Osteoblast (primary cell): ENCODE measurements at regions not wholly inside any gene's neighbourhood (a gene's known extent, or its start where the extent isn't known, plus 50 kb on each side); places are given as distances from the start of the nearest gene placed in this dataset.

Source experiments
- DNase-seq: peaks from one replicate; pipeline ENCODE4 v3.0.0; 2011; ENCODE audit warnings: low spot score, mixed read lengths; ENCODE audit not compliant: insufficient read length; ENCODE audit errors: missing footprints
- H2AFZ ChIP-seq: 2 replicates; pipeline ENCODE4 v1.6.0; 2011; ENCODE audit warnings: mild to moderate bottlenecking, low read length
- H3K27ac ChIP-seq: 2 replicates; pipeline ENCODE4 v1.5.1; 2011; ENCODE audit warnings: mild to moderate bottlenecking, low read depth, low read length, moderate library complexity
- H3K27me3 ChIP-seq: 2 replicates; pipeline ENCODE4 v1.6.0; 2012; ENCODE audit warnings: mild to moderate bottlenecking, control low read depth, inconsistent platforms, low read length, moderate library complexity; ENCODE audit not compliant: insufficient read depth
- H3K36me3 ChIP-seq: 2 replicates; pipeline ENCODE4 v1.5.1; 2011; ENCODE audit warnings: mild to moderate bottlenecking, low read length, control low read depth, moderate library complexity; ENCODE audit not compliant: insufficient read depth
- H3K4me1 ChIP-seq: 2 replicates; pipeline ENCODE4 v1.5.1; 2011; ENCODE audit warnings: mild to moderate bottlenecking, low read length, control low read depth, moderate library complexity; ENCODE audit not compliant: insufficient read depth
- H3K4me2 ChIP-seq: 2 replicates; pipeline ENCODE4 v1.6.0; 2011; ENCODE audit warnings: mild to moderate bottlenecking, low read length; ENCODE audit not compliant: insufficient read depth
- H3K4me3 ChIP-seq: fragments of 200-600 bp; sonication (generic); 3 replicates; pipeline ENCODE4 v1.5.1; 2012; ENCODE audit warnings: mild to moderate bottlenecking, low read length, inconsistent platforms; ENCODE audit not compliant: insufficient read depth
- H3K79me2 ChIP-seq: 2 replicates; pipeline ENCODE4 v1.6.0; 2012; ENCODE audit warnings: mild to moderate bottlenecking, low read length, control low read depth, inconsistent platforms; ENCODE audit not compliant: insufficient read depth
- H3K9me3 ChIP-seq: 2 replicates; pipeline ENCODE4 v1.5.1; 2011; ENCODE audit warnings: low read depth, low read length, control low read depth
- H4K20me1 ChIP-seq: 2 replicates; pipeline ENCODE4 v1.6.0; 2012; ENCODE audit warnings: mild to moderate bottlenecking, low read length, control low read depth; ENCODE audit not compliant: insufficient read depth
- CTCF ChIP-seq: IDR thresholded peaks from 2 replicates; pipeline ENCODE4 v1.5.1; 2011; ENCODE audit warnings: mild to moderate bottlenecking, low read depth, low read length, moderate library complexity; ENCODE audit errors: extremely low read depth

GRCh38 chr6:137434640-137435039 lies 59.6 kb downstream of the OLIG3 start:
- Histone ChIP-seq H3K4me2 (no peak overlapping the region), H3K27me3 (peaks cover 10% of the 10 kb centered on the region), H2AFZ (no peak overlapping the region), H3K4me3 (no peak overlapping the region), H3K27ac (no peak overlapping the region), H3K4me1 (no peaks in the 10 kb centered on the region), H3K36me3 (no peaks in the 10 kb centered on the region), H4K20me1 (no peaks in the 10 kb centered on the region), H3K9me3 (no peaks in the 10 kb centered on the region), H3K79me2 (no peaks in the 10 kb centered on the region)
- no peak for DNase-seq
- TF ChIP-seq CTCF: no peak

DNA sequence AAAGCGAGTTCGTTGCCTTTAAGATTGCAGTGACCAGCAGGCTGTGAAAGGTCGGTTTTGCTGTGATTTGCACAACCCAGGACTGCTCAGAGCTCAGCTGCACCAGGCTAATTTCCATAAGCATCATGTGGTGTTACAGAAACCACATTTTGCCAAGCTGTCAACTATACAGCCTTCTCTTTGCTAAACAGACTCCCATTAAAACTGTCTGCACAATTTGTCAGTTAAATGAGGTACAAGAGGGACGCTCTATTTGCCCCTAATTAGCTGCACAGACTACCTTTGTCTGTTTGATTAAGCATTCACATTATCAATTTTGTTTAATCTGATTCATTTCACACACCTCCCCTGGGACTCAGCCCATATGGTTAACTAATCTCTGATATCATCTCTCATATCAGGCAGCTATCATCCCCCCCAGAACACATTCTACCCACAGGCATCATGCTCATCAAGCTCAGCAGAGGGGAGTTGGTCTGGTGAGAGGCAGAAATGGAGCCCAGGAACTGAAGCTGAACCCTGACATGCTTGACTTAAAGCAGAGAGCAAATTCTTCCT lies 62.1 kb downstream of the OLIG3 start:
- no peaks in the 10 kb centered on the region for H3K4me1 ChIP-seq
- no peaks in the 10 kb centered on the region for H3K9me3 ChIP-seq
- no peaks in the 10 kb centered on the region for H3K36me3 ChIP-seq

DNA sequence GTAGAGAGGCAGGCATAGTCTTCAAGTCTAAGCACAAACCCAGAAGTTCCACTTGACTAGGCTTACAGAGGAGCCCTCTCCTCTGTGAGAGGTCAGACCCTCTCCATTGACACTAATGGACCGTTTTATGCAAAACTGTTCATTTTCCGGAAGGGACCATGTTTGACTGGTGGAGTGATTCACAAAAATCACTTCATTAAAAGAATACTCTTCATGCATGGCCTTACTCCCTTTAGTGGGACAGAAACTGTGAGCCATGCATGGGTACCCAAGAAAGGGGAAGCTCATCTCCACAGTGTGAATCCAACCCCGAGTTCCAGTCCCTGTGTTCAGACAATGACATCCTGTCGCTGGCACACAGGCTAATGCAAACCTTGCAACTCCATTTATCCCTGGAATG lies 63.2 kb downstream of the OLIG3 start:
- Histone ChIP-seq H3K27me3 (peaks cover 10% of the 10 kb centered on the region), H2AFZ (no peak overlapping the region)

More for the DNA sequence above, 62.1 kb downstream of the OLIG3 start:
- Histone ChIP-seq H3K79me2 (no peaks in the 10 kb centered on the region), H3K4me2 (no peak overlapping the region), H3K4me3 (no peak overlapping the region), H4K20me1 (no peaks in the 10 kb centered on the region), H2AFZ (no peak overlapping the region), H3K27ac (no peak overlapping the region), H3K27me3 (peaks cover 10% of the 10 kb centered on the region)
- no peak for TF ChIP-seq CTCF
- DNase-seq: no peak

More for the DNA sequence above, 63.2 kb downstream of the OLIG3 start:
- H3K4me1 ChIP-seq: no peaks in the 10 kb centered on the region
- H3K27ac ChIP-seq: no peak overlapping the region
- no peaks in the 10 kb centered on the region for H3K9me3 ChIP-seq
- TF ChIP-seq CTCF: no peak
- H3K4me2 ChIP-seq: no peak overlapping the region
- no peaks in the 10 kb centered on the region for H3K36me3 ChIP-seq
- no peaks in the 10 kb centered on the region for H3K79me2 ChIP-seq
- DNase-seq: no peak
- no peaks in the 10 kb centered on the region for H4K20me1 ChIP-seq
- H3K4me3 ChIP-seq: no peak overlapping the region
